GM18861 (cell line): ENCODE measurements at regions not wholly inside any gene's neighbourhood (a gene's known extent, or its start where the extent isn't known, plus 50 kb on each side); places are given as distances from the start of the nearest gene placed in this dataset.
"Not testable (repeated sequence)": the region's sequence is repeated elsewhere in the genome, so short reads cannot be mapped to it uniquely, and the experiment has no call there.

ENCODE experiments used
- ATAC-seq: cut with Tn5 transposase; IDR thresholded peaks from one replicate; pipeline ENCODE4 v1.9.1; 2021; ENCODE audit not compliant: unreplicated experiment

GRCh38 chr6:84842525-84843166 lies 78.2 kb upstream of the TBX18 start:
- ATAC-seq: no peak

DNA sequence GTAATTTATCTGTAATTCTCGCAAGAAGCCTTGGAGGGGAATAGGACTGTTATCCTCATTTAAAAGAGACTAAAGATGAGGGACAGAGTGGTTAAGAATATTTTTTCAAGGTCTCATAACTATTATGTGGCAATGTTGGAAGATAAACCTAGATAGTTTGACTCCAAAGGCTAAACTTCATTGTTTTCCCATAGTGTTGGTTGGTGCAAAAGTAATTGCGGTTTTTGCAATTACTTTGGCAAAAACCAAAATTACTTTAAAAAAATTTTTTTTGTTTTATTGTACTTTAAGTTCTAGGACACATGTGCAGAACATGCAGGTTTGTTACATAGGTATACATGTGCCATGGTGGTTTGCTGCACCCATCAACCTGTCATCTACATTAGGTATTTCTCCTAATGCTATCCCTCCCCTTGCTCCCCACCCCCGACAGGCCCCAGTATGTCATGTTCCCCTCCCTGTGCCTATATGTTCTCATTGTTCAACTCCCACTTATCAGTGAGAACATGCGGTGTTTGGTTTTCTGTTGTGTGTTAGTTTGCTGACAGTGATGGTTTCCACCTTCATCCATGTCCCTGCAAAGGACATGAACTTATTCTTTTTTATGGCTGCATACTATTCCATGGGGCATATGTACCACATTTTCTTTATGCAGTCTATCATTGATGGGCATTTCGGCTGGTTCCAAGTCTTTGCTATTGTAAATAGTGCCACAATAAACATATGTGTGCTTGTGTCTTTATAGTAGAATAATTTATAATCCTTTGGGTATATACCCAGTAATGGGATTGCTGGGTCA lies 72.9 kb upstream of the TBX18 start:
- not testable (repeated sequence) for ATAC-seq

DNA sequence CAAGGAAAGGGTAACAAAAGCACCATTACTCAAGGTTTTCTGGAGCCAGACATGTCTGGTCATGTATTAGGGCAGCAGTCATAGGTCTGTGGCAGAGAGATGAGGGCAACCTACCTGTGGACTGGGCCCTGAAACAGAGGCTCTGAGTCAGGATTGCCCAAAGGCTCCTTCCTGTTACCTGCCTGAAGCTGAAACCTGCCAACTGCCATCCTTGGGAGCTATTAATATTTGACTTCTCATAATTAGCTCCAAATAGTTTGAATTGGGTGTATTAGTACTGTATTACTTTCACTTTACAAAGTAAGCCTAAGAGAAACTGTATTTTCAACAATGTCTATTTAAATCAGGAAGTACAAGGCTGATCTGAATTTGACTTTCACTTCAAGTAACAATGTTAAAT lies 72.0 kb upstream of the TBX18 start:
- ATAC-seq: peak; percentile 70

DNA sequence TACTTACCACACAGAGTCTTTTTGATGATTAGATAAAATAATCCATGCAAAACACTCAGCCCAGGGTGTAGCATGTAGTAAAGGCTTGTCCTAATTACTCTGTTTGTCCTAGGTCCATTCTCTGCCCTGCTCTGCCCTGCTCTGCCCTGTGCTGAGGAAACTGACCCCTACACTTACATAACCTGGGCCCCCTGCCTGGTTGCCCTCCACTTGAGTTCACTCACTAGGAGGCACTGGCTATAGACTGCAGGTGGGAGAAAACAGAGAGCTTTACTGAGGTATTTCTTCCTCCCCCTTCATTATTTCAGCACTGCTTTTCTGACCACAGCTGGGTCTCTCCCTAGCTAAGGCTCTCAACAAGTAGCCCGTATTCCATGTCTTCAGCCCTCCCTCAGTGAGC lies 70.9 kb upstream of the TBX18 start:
- ATAC-seq: no peak

DNA sequence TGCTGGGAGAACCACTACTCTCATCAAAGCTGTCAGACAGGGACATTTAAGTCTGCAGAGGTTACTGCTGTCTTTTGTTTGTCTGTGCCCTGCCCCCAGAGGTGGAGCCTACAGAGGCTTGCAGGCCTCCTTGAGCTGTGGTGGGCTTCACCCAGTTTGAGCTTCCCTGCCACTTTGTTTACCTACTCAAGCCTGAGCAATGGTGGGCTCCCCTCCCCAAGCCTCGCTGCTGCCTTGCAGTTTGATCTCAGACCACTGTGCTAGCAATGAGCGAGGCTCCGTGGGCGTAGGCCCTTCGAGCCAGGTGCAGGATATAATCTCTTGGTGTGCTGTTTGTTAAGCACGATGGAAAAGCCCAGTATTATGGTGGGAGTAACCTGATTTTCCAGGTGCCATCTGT lies 67.5 kb upstream of the TBX18 start:
- not testable (repeated sequence) for ATAC-seq

DNA sequence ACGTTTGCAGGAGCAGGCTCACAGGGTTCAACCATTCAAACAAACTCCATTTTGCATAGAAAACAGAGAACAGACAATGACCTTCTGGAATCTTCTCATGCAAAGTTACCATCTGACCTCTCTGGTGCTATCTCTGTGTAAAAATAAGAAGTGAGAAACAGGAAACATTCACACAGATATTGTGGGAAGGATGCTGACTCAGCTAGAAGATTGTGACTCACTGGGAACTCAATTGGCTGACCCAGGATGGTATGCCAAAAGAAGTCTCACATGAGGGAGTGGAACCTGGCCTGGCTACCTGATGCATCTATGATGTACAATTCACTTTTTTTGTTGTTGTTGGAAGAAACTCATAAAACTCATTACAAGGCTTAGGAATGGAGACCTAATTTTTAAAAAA lies 61.1 kb upstream of the TBX18 start:
- no peak for ATAC-seq

GRCh38 chr6:84821314-84821713 lies 56.9 kb upstream of the TBX18 start:
- ATAC-seq: not testable (repeated sequence)

DNA sequence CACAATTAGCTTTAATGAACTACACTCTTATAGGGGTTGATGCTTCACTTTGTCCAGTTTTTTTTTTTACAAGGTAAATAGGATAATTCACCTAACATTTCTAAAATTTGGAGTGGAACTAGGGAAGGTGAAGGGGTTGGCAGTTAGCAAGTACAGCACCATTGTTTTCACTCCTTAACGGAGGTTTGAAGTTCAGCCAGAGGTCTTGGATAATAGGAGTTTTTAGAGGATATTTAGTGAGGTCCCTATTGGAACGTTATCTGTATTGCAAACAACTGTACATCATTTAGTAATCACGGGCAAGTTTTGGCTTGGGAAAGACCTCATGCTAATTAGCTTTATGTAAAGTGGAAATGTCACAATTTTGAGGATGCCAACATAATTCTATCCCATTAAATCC lies 52.3 kb upstream of the TBX18 start:
- ATAC-seq: no peak

GRCh38 chr6:84815896-84816735 lies 51.7 kb upstream of the TBX18 start:
- no peak for ATAC-seq
